GM21825 (cell line): ENCODE measurements at regions not wholly inside any gene's neighbourhood (a gene's known extent, or its start where the extent isn't known, plus 50 kb on each side); places are given as distances from the start of the nearest gene placed in this dataset.

Experiments used
- ATAC-seq: cut with Tn5 transposase; IDR thresholded peaks from one replicate; pipeline ENCODE4 v1.9.1; 2021; ENCODE audit warnings: mild to moderate bottlenecking, moderate library complexity; ENCODE audit not compliant: unreplicated experiment

- ATAC-seq: no peak
Observed at GRCh38 chr2:16051841-16052564, 111.7 kb downstream of the MYCN start.

DNA sequence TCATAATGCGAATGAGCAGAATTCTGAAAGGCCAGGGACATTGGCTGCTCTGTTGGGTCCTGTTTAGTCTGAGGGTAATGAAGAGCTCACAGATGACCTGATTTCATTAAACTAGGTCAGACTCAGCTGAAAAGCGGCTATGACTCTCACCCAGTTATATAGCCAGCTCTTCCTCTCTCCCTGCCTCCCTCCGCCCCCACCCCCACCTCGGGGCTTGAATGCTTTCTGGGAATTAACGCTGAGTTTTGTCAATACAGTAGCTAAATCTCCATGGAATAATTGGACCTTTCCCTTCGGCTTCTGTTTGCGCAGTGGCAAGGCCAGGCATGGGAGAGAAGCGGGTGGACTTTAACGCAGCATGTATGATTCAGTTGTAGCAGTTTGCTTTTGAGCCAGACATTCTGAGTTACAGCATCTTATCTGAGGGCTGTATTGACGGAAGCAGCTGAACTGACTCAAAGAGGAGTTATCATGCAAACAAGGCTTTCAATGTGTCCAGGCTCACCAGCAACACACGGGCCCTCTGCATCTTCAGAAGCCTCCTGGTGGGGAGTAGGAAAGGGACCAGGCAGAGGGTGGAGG lies 110.6 kb downstream of the MYCN start:
- no peak for ATAC-seq

DNA sequence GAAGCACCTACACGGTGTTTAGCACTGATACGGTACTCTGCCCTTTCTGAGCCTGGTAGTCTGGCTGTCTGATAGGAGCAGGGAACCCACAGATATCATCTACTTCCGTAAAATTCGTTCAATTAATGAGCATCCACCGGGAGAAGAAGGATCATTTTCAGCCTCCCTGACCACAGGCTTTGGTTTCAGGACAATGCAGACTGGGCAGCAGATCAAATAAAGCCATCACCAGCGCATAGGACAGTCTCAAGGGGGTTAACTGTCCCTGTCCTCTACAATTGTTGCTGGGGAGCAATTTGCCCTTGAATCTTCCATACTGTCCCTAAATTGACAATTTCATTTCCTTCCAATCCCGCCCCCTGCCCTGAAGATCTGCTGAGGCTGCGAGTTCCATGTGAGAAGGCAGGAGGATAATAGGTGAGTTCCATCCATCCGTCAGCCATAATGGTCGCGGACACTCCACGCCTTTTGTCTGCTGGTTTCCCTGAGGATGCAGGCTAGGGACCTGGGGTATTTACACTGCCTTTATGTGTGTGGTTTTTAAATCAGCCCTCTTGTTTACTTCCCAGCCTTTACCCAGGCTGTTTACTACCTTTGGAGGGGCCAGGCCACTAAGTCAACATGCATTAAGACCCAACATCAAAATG lies 110.0 kb downstream of the MYCN start:
- no peak for ATAC-seq

DNA sequence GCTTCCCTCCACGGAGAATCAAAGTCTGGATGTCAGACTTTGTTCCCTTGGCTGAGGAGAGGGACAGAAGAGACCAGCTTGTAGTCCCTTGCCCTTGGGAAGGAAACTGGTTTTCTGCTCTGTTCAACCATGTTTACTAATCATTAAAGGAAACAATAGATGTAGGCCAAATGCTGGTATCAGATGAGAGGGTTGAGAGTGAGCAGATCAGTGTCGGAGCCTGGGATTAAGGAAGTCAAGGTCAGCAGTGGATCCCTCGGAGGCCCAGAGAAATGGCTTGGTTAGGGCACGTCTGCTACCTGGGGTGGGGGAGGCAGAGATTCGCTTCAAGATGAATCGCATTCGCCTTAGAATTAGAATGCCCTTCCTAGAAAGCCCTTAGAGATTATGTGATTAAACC lies 109.1 kb downstream of the MYCN start:
- no peak for ATAC-seq

GRCh38 chr2:16048466-16048865 lies 108.1 kb downstream of the MYCN start:
- no peak for ATAC-seq

DNA sequence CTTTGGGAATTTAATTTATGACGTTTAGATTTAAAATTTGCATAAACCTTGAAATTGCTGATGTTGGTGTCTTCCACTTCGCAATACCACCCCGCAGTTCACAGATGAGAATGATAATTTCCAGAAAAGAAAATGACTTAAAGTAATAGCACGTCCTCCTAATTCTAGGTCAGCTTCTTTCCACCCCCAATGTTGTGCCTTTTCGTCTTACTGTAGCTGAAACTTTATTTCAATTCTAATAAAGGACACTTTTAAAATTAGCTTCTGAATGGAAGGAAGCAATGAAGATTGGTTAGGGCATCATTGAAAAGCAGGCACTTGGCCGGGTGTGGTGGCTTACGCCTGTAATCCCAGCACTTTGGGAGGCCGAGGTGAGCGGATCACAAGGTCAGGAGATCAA lies 107.4 kb downstream of the MYCN start:
- no peak for ATAC-seq

DNA sequence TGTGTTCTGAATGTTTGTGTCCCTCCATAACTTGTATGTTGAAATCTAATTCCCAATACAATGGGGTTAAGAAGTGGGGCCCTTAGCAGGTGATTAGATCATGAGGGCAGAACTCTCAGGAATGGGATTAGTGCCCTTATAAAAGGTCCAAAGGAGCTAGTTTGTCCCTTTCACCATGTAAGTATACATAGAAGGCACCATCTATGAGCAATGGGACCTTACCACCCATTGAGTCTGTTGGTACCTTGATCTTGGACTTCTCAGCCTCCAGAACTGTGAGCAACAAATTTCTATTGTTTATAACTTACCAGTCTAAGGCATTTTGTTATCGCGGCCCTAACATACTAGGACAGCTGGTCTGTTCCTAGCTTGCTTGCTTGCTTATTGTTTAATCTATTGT lies 106.3 kb downstream of the MYCN start:
- ATAC-seq: no peak

- ATAC-seq: no peak
Observed at GRCh38 chr2:16045653-16046352, 105.5 kb downstream of the MYCN start.

DNA sequence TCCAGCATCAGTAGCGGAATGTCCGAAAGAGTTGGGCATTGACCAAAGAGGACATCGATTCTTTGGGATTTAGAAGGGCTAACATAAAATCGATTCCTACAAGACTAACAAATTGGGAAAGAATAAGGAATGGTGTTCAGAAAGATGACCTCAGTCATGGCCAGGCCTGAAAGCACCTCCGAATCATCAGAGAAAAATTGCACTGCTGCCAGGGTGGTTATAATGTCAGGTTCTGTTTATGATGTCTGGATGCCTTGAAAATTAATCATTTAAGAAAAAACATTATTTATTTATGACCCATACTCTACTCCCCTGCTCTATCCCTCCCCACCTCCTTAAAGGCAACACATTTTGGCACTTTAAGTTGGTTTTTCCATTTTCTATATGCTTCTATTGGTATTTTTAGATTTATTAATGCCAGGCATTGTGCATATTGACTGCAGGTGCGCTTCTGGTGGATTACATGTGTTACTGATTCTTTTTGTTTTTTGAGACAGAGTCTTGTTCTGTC lies 104.7 kb downstream of the MYCN start:
- no peak for ATAC-seq

DNA sequence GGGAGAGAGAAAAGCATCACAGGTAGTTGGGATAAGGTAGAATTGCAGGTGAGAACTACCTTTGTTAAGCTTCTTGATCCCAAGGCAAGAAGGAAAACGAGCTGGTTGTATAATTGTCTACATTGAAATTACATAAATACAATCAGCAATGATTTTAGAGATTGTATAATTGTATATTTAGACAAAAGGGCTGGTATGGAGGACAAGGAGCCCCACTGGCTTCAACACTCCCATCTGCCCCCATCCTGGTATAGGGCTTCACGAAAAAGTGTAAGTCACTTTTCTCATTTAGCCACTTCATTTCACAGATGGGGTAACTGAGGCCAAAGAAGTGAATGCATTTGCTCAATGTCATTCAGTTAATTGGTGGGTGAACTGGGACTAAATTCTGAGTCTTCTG lies 103.3 kb downstream of the MYCN start:
- no peak for ATAC-seq

DNA sequence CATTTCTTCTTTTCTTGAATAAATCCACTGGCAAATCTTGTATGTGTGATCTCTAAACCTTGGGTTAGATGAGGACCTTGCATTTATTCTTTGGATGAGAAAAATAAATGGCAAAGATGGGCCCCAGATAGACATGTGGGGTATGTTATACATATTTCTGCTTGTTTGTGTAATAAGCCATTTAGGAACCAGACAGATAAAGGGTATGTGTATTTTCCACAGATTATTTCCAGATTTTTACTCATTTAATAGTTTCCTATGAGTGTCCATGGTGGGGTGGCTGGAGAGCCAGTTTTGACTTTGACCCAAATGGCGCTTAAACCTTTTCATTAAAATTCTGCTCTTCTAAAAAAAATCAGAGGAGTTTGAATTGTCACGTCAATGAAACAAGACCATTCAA lies 102.8 kb downstream of the MYCN start:
- ATAC-seq: no peak

DNA sequence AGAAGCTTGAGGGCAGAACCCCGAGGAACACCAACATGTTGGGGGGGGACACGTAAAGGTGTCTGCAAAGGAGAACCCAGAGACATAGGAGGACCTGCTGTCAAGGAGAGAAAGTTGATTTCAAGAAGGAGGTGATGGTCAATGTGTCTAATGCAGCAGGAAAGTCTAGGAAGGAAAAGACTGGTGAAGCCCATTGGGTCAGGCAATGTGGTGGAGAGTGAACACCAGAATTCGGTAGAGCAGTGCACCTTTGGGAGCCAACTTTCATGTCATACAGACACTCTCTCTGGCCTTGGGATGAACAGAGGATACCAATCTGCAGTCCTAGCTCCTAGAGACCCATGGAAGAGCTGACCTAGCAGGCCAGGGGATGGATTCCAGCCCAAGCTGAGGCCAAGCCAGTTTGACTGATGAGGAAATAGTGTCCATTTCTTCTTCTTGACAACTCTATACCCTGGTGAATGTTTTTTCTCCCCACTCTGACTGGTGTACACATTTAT lies 101.9 kb downstream of the MYCN start:
- no peak for ATAC-seq

- ATAC-seq: no peak
Observed at GRCh38 chr2:16040271-16041010, 100.1 kb downstream of the MYCN start.

- ATAC-seq: no peak
Observed at GRCh38 chr2:16039823-16040222, 99.5 kb downstream of the MYCN start.

GRCh38 chr2:16039055-16039454 lies 98.7 kb downstream of the MYCN start:
- no peak for ATAC-seq

GRCh38 chr2:16038621-16039020 lies 98.3 kb downstream of the MYCN start:
- no peak for ATAC-seq

DNA sequence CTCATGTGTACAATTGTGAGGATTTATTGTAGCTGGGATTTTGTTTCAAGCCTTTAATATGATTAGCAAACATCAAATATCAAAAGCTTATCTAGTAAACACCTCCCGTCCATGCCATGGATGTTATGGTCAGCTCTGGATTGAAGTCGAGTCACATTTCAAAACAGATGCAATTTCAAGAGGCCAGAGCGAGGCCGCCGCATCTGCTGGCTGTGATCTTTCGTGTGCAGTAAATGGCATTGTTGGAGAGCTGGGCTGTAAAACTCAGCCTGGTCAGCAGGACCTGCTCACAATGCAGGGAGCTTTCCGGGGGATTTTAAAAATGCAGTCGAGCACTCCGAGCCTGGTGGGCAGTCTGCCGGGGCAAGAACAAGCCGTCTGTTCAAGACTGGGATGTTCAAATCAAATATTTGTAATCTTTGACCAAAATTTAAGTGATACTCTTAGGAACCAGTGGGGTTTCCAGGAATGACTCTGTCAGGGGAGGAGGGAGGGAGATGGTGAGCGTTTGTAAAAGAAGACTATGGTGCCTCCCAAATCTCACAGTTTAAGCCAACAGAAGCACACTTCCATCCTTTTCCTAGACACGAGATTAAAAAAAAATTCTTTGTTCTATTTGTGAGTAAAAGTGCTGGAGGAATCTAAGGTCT lies 97.6 kb downstream of the MYCN start:
- no peak for ATAC-seq

DNA sequence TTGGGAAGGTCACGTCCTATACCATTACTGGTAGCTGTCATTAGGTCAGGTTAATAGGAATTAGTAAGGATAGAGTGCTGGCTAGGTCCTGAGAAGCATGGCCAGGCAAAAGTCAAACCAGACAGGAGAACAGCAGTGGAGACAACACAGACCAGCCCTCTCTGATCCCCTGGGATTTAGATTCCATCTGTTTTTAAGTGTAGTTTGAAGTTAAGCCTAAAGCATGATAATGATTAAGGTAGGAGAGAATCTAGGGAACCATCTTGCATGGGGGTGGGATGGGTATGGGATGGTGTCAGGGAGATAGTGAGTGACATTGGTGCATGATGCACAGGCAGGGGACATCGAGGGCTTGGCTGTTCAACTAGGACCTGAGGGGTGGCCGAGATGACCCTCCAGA lies 96.6 kb downstream of the MYCN start:
- no peak for ATAC-seq

- no peak for ATAC-seq
Observed at GRCh38 chr2:16035747-16036745, 95.7 kb downstream of the MYCN start.
